Prostate gland (tissue), 2 donors: ENCODE measurements at regions not wholly inside any gene's neighbourhood (a gene's known extent, or its start where the extent isn't known, plus 50 kb on each side); places are given as distances from the start of the nearest gene placed in this dataset.

Experiments used
- DNase-seq: peaks from one replicate; pipeline ENCODE4 v3.0.0-alpha.2; 2019; ENCODE audit warnings: low spot score
- H3K27ac ChIP-seq, 2 donors: fragments of 200-600 bp; sonication (generic); 2 replicates each; pipeline ENCODE4 v1.5.1; 2017 to 2019
- H3K27me3 ChIP-seq: fragments of 200-600 bp; sonication (generic); replicated peaks from 2 replicates; pipeline ENCODE4 v1.5.1; 2019; ENCODE audit not compliant: insufficient read depth
- H3K36me3 ChIP-seq, 2 donors: fragments of 200-600 bp; sonication (generic); 1 replicate in 1 of 2; 2 replicates in 1 of 2; pipeline versions ENCODE4 v1.5.1 to v1.8.1; 2017 to 2019
- H3K4me1 ChIP-seq: fragments of 200-600 bp; sonication (generic); replicated peaks from 2 replicates; pipeline ENCODE4 v1.5.1; 2019
- H3K4me3 ChIP-seq, 2 donors: fragments of 200-600 bp; sonication (generic); 2 replicates each; pipeline ENCODE4 v1.5.1; 2017 to 2019
- H3K9me3 ChIP-seq: fragments of 200-600 bp; sonication (generic); 2 replicates; pipeline ENCODE4 v1.5.1; 2017
- CTCF ChIP-seq, 4 experiments: fragments of 200-600 bp in 2 of 4; fragments of 450-650 bp in 2 of 4; sonication (generic) in 2 of 4; IDR thresholded peaks; 1 replicate in 3 of 4; 2 replicates in 1 of 4; pipeline ENCODE4 v1.5.1; 2016 to 2019; ENCODE audit warnings: antibody characterized with exemption in 4 of 4, mild to moderate bottlenecking in 2 of 4, moderate library complexity in 2 of 4
- POLR2A ChIP-seq: fragments of 450-650 bp; IDR thresholded peaks from one replicate; pipeline ENCODE4 v1.6.1; 2016; ENCODE audit warnings: antibody characterized with exemption, mild to moderate bottlenecking
- POLR2AphosphoS5 ChIP-seq: sonication (generic); formaldehyde crosslinking; IDR thresholded peaks from one replicate; pipeline ENCODE4 v1.6.1; 2017; ENCODE audit warnings: antibody characterized with exemption
- WGBS: methylation state at CpG from one replicate; pipeline ENCODE4 v1.1.5; 2018; 5-methylcytosine and 5-hydroxymethylcytosine counted together
- intact Hi-C: fragments of 100-400 bp; cut with DNase I; formaldehyde crosslinking; loops from one replicate; pipeline ENCODE4 v1.14.2; 2022

DNA sequence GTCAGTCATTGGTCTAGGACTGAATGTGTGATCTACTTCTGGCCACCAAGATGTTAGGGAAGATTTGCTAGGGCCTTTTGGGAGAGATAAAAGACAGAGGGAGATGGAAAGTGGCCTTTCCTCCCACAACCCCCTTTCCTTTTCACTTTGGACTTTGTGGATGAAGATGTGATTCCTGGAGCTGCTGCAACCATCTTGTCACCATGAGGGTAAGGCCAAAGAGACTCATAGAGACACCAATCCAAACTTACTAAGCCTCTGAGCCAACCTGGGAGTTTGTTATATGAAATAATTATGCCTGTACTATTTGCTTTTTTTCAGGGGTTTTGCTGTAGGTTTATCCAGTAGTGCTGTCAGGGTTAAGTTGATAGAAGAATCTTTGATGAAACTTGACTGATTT is 111.8 kb upstream of the SMIM23 start:
- H3K27me3 ChIP-seq: no peaks in the 10 kb centered on the region
- no peak overlapping the region for H3K4me3 ChIP-seq
- TF ChIP-seq POLR2AphosphoS5: no peak
- TF ChIP-seq CTCF (IDR thresholded peaks at IDR 0.05): no peak
- no peak for TF ChIP-seq POLR2A
- H3K36me3 ChIP-seq: no peaks in the 10 kb centered on the region
- no peaks in the 10 kb centered on the region for H3K4me1 ChIP-seq
- H3K9me3 ChIP-seq: no peaks in the 10 kb centered on the region
- intact Hi-C loops: no loop called here
- DNase-seq: no peak
- no peak overlapping the region for H3K27ac ChIP-seq

- no peak overlapping the region for H3K27ac ChIP-seq
- WGBS: 82% methylated on average over 2 of the region's 2 CpGs
- no peaks in the 10 kb centered on the region for H3K9me3 ChIP-seq
- H3K36me3 ChIP-seq: no peaks in the 10 kb centered on the region
- H3K27me3 ChIP-seq: no peaks in the 10 kb centered on the region
- no peak for DNase-seq
- intact Hi-C loops: no loop called here
- no peak overlapping the region for H3K4me3 ChIP-seq
- TF ChIP-seq POLR2AphosphoS5: no peak
- TF ChIP-seq POLR2A: no peak
- TF ChIP-seq CTCF (IDR thresholded peaks at IDR 0.05): no peak
- no peaks in the 10 kb centered on the region for H3K4me1 ChIP-seq
These were observed 110.1 kb upstream of the SMIM23 start for GRCh38 chr5:171675511-171675910.

DNA sequence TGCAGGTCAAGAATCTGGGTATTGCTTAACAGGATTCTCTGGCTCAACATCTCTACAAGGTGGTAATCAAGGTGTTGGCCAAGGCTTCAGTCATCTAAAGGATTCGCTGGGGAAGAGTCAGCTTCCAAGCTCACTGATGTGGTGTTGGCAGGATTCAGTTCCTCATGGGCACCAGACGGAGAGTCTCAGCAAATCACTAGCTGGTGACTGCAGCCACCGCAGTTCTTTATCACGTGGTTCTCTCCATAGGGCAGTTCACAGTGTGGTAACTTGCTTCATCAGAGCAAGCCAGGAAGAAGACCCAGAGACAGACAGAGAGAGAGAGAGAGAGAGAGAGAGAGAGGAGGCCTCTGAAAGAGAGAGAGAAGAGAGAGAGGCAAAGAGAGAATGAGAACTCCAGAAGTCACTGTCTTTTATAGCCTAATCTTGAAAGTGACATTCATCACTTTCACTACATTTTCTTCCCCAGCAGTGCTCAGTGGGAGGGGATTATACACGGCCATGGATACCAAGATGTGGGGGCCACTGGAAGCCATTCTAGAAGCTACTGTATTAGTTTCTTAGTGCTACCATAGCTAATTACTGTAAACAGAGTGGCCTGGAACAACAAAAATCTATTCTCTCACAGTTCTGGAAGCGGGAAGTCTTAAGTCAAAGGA is 109.2 kb upstream of the SMIM23 start:
- Histone ChIP-seq H3K27ac (no peak overlapping the region), H3K4me3 (no peak overlapping the region), H3K9me3 (no peaks in the 10 kb centered on the region), H3K27me3 (no peaks in the 10 kb centered on the region), H3K36me3 (no peaks in the 10 kb centered on the region), H3K4me1 (no peaks in the 10 kb centered on the region)
- no peak for DNase-seq
- intact Hi-C loops: no loop called here
- 76% methylated on average over 6 of the region's 6 CpGs for WGBS
- TF ChIP-seq POLR2A: no peak
- no peak for TF ChIP-seq POLR2AphosphoS5

GRCh38 chr5:171678646-171679045 is 107.0 kb upstream of the SMIM23 start:
- Histone ChIP-seq H3K4me1 (no peaks in the 10 kb centered on the region), H3K27me3 (no peaks in the 10 kb centered on the region), H3K9me3 (no peaks in the 10 kb centered on the region), H3K4me3 (no peak overlapping the region), H3K36me3 (no peaks in the 10 kb centered on the region), H3K27ac (no peak overlapping the region)
- no peak for TF ChIP-seq POLR2A
- no peak for TF ChIP-seq POLR2AphosphoS5
- TF ChIP-seq CTCF (IDR thresholded peaks at IDR 0.05): no peak
- WGBS: 23% methylated on average over 1 of the region's 1 CpG
- intact Hi-C loops: no loop called here
- DNase-seq: no peak

DNA sequence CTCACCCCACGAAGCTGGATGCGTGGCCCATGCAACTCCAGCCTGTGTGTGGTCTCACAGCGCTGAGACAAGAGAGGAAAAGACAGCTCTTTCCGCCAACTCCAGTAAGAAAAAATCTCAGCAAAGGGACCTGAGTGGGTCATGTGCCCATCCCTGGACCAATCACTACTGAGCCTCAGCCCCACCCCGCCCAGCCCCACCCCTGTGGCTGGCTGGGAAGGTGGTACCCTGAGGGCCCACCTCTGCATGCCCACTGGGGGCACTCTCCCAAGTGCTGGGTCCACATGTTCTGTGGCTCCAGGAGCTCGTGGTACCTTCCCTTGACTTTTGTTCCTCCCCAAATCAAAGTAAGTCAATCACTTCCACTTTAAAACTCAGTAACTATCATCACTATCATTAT is 105.1 kb upstream of the SMIM23 start:
- Histone ChIP-seq H3K4me3 (no peak overlapping the region), H3K36me3 (no peaks in the 10 kb centered on the region), H3K27ac (no peak overlapping the region), H3K9me3 (no peaks in the 10 kb centered on the region), H3K27me3 (no peaks in the 10 kb centered on the region), H3K4me1 (no peaks in the 10 kb centered on the region)
- WGBS: 82% methylated on average over 6 of the region's 6 CpGs
- no peak for DNase-seq
- TF ChIP-seq CTCF (IDR thresholded peaks at IDR 0.05) (no peak), POLR2AphosphoS5 (no peak), POLR2A (no peak)
- intact Hi-C loops: no loop called here
